Skin of body (tissue), 1 donor: ENCODE measurements at regions not wholly inside any gene's neighbourhood (a gene's known extent, or its start where the extent isn't known, plus 50 kb on each side); places are given as distances from the start of the nearest gene placed in this dataset.

Experiments
- DNase-seq: peaks from one replicate; lab custom pipeline; 2025; lab: John Stamatoyannopoulos, UW

- DNase-seq, result no peak
Observed at GRCh38 chr3:31048143-31048542, 153.7 kb upstream of the GADL1 start.

GRCh38 chr3:31050296-31050695, 155.8 kb upstream of the GADL1 start:
- DNase-seq, result no peak

GRCh38 chr3:31051226-31051625, 156.8 kb upstream of the GADL1 start:
- DNase-seq, result no peak

- no peak for DNase-seq
Observed at GRCh38 chr3:31053299-31053698, 158.8 kb upstream of the GADL1 start.

GRCh38 chr3:31054032-31054431, 159.6 kb upstream of the GADL1 start:
- DNase-seq, result no peak

GRCh38 chr3:31055757-31056156, 161.3 kb upstream of the GADL1 start:
- DNase-seq, result no peak

- DNase-seq, result no peak
Observed at GRCh38 chr3:31057891-31058290, 163.4 kb upstream of the GADL1 start.

- no peak for DNase-seq
Observed at GRCh38 chr3:31064021-31064420, 169.6 kb upstream of the GADL1 start.

- DNase-seq, result no peak
Observed at GRCh38 chr3:31065765-31066164, 171.3 kb upstream of the GADL1 start.

- DNase-seq, result peak; percentile 26
Observed at GRCh38 chr3:31067004-31067403, 172.5 kb upstream of the GADL1 start.

- DNase-seq, result no peak
Observed at GRCh38 chr3:31075471-31075870, 181.0 kb upstream of the GADL1 start.

- DNase-seq, result no peak
Observed at GRCh38 chr3:31075876-31076275, 181.4 kb upstream of the GADL1 start.

- no peak for DNase-seq
Observed at GRCh38 chr3:31077021-31077601, 182.7 kb upstream of the GADL1 start.

- no peak for DNase-seq
Observed at GRCh38 chr3:31077826-31078225, 183.4 kb upstream of the GADL1 start.

- DNase-seq, result no peak
Observed at GRCh38 chr3:31079689-31080088, 185.2 kb upstream of the GADL1 start.

GRCh38 chr3:31081018-31081662, 186.7 kb upstream of the GADL1 start:
- DNase-seq, result no peak

GRCh38 chr3:31086148-31086547, 191.7 kb upstream of the GADL1 start:
- no peak for DNase-seq

- no peak for DNase-seq
Observed at GRCh38 chr3:31086698-31087097, 192.2 kb upstream of the GADL1 start.

GRCh38 chr3:31091748-31092147, 197.3 kb upstream of the GADL1 start:
- DNase-seq, result no peak

GRCh38 chr3:31092748-31093589, 198.5 kb upstream of the GADL1 start:
- peak; percentile 43 for DNase-seq

GRCh38 chr3:31093606-31094005, 199.1 kb upstream of the GADL1 start:
- no peak for DNase-seq

- no peak for DNase-seq
Observed at GRCh38 chr3:31094048-31094447, 199.6 kb upstream of the GADL1 start.

- no peak for DNase-seq
Observed at GRCh38 chr3:31095255-31095654, 200.8 kb upstream of the GADL1 start.
